H9 (cell line): ENCODE measurements at regions not wholly inside any gene's neighbourhood (a gene's known extent, or its start where the extent isn't known, plus 50 kb on each side); places are given as distances from the start of the nearest gene placed in this dataset.
A peak's percentile ranks its signal among the peaks of the same experiment; 100 is the strongest.

Source experiments
- DNase-seq: peaks from one replicate; pipeline ENCODE4 v3.0.0-alpha.2; 2017
- H2AFZ ChIP-seq: one replicate; pipeline ENCODE4 v1.6.1; 2013; ENCODE audit warnings: mild to moderate bottlenecking, low read length, control low read depth, moderate library complexity
- H2AK5ac ChIP-seq: 2 replicates; pipeline ENCODE4 v1.6.1; 2013; ENCODE audit warnings: low read length, control low read depth, mixed read lengths; ENCODE audit not compliant: insufficient read length
- H2BK120ac ChIP-seq: one replicate; pipeline ENCODE4 v1.6.1; 2013; ENCODE audit warnings: low read depth, mild to moderate bottlenecking, low read length, control low read depth, inconsistent platforms; ENCODE audit not compliant: poor library complexity, severe bottlenecking
- H2BK12ac ChIP-seq: 2 replicates; pipeline ENCODE4 v1.6.1; 2013; ENCODE audit warnings: low read length, control low read depth, mixed read lengths, low read depth; ENCODE audit not compliant: insufficient read length
- H2BK15ac ChIP-seq: 2 replicates; pipeline ENCODE4 v1.6.1; 2013; ENCODE audit warnings: low read depth, low read length, control low read depth
- H2BK20ac ChIP-seq: one replicate; pipeline ENCODE4 v1.6.1; 2013; ENCODE audit warnings: low read depth, mild to moderate bottlenecking, low read length, control low read depth, inconsistent platforms; ENCODE audit not compliant: poor library complexity, severe bottlenecking
- H2BK5ac ChIP-seq: 2 replicates; pipeline ENCODE4 v1.6.1; 2013; ENCODE audit warnings: low read length, control low read depth, mixed read lengths; ENCODE audit not compliant: insufficient read length
- H3K14ac ChIP-seq: 2 replicates; pipeline ENCODE4 v1.6.1; 2013; ENCODE audit warnings: low read length, control low read depth; ENCODE audit not compliant: insufficient read depth
- H3K18ac ChIP-seq: 2 replicates; pipeline ENCODE4 v1.6.1; 2013; ENCODE audit warnings: low read depth, mild to moderate bottlenecking, mixed read lengths, low read length, control low read depth; ENCODE audit not compliant: insufficient read length
- H3K23ac ChIP-seq: 2 replicates; pipeline ENCODE4 v1.6.1; 2013; ENCODE audit warnings: low read length, control low read depth, mixed read lengths, low read depth; ENCODE audit not compliant: insufficient read length
- H3K23me2 ChIP-seq: 2 replicates; pipeline ENCODE4 v1.6.1; 2013; ENCODE audit warnings: low read depth, mild to moderate bottlenecking, mixed read lengths, low read length, control low read depth; ENCODE audit not compliant: insufficient read length, poor library complexity, severe bottlenecking
- H3K27ac ChIP-seq: 2 replicates; pipeline ENCODE4 v1.5.1; 2013; ENCODE audit warnings: low read length, control low read depth, mixed read lengths, low read depth; ENCODE audit not compliant: insufficient read length
- H3K27me3 ChIP-seq: 2 replicates; pipeline ENCODE4 v1.6.1; 2013; ENCODE audit warnings: low read length, control low read depth, inconsistent platforms; ENCODE audit not compliant: insufficient read depth
- H3K4ac ChIP-seq: 2 replicates; pipeline ENCODE4 v1.6.1; 2013; ENCODE audit warnings: low read depth, mild to moderate bottlenecking, control low read depth, inconsistent platforms, low read length, moderate library complexity
- H3K4me1 ChIP-seq: 2 replicates; pipeline ENCODE4 v1.6.1; 2013; ENCODE audit warnings: low read length, control low read depth, inconsistent platforms; ENCODE audit not compliant: insufficient read depth
- H3K4me2 ChIP-seq: 2 replicates; pipeline ENCODE4 v1.6.1; 2013; ENCODE audit warnings: low read length, control low read depth, mixed read lengths; ENCODE audit not compliant: insufficient read length, insufficient read depth
- H3K56ac ChIP-seq: 2 replicates; pipeline ENCODE4 v1.6.1; 2013; ENCODE audit warnings: low read depth, mild to moderate bottlenecking, mixed read lengths, low read length, control low read depth; ENCODE audit not compliant: insufficient read length
- H3K79me1 ChIP-seq: 2 replicates; pipeline ENCODE4 v1.6.1; 2013; ENCODE audit warnings: low read depth, mild to moderate bottlenecking, moderate library complexity, low read length, control low read depth, inconsistent platforms; ENCODE audit not compliant: insufficient read depth, poor library complexity, severe bottlenecking
- H3K79me2 ChIP-seq: 2 replicates; pipeline ENCODE4 v1.6.1; 2013; ENCODE audit warnings: low read length, control low read depth, inconsistent platforms; ENCODE audit not compliant: insufficient read depth
- H3K9ac ChIP-seq: 2 replicates; pipeline ENCODE4 v1.6.1; 2013; ENCODE audit warnings: low read length, control low read depth, mixed read lengths; ENCODE audit not compliant: insufficient read length; ENCODE audit errors: extremely low read depth
- H3K9me3 ChIP-seq: one replicate; pipeline ENCODE4 v1.6.1; 2013; ENCODE audit warnings: low read depth, low read length, inconsistent platforms; ENCODE audit not compliant: control insufficient read depth
- H3T11ph ChIP-seq: one replicate; pipeline ENCODE4 v1.6.1; 2013; ENCODE audit warnings: mild to moderate bottlenecking, low read length, control low read depth, inconsistent platforms
- H4K20me1 ChIP-seq: one replicate; pipeline ENCODE4 v1.6.1; 2013; ENCODE audit not compliant: control insufficient read depth, insufficient read length, insufficient read depth
- H4K5ac ChIP-seq: 2 replicates; pipeline ENCODE4 v1.6.1; 2013; ENCODE audit warnings: low read depth, mild to moderate bottlenecking, mixed read lengths, low read length, control low read depth; ENCODE audit not compliant: insufficient read length
- H4K8ac ChIP-seq: replicated peaks from 2 replicates; pipeline ENCODE4 v1.6.1; 2013; ENCODE audit warnings: low read length, control low read depth, mixed read lengths, low read depth; ENCODE audit not compliant: insufficient read length
- H4K91ac ChIP-seq: 2 replicates; pipeline ENCODE4 v1.6.1; 2013; ENCODE audit warnings: low read depth, mild to moderate bottlenecking, moderate library complexity, mixed read lengths, low read length, control low read depth; ENCODE audit not compliant: insufficient read length
- H3K27ac Mint-ChIP-seq, 3 experiments: 2 replicates in 2 of 3; 3 replicates in 1 of 3; pipeline ENCODE4 v1.8.0; 2020 to 2021; ENCODE audit warnings: mixed read lengths in 3 of 3, mild to moderate bottlenecking in 1 of 3, moderate library complexity in 1 of 3
- H3K27me3 Mint-ChIP-seq: 2 replicates; pipeline ENCODE4 v1.8.0; 2021; ENCODE audit warnings: low read depth, mild to moderate bottlenecking, moderate library complexity, mixed read lengths
- H3K36me3 Mint-ChIP-seq, 3 experiments: 2 replicates in 2 of 3; 3 replicates in 1 of 3; pipeline ENCODE4 v1.8.0; 2020 to 2021; ENCODE audit warnings: low read depth in 3 of 3, mixed read lengths in 3 of 3; ENCODE audit not compliant: insufficient read depth in 1 of 3
- H3K4me1 Mint-ChIP-seq, 2 experiments: 2 replicates each; pipeline ENCODE4 v1.8.0; 2020; ENCODE audit warnings: mixed read lengths in 2 of 2
- H3K4me3 Mint-ChIP-seq, 2 experiments: 2 replicates in 1 of 2; 3 replicates in 1 of 2; pipeline ENCODE4 v1.8.0; 2020 to 2021; ENCODE audit warnings: mild to moderate bottlenecking in 2 of 2, mixed read lengths in 2 of 2, moderate library complexity in 1 of 2
- H3K9me3 Mint-ChIP-seq, 2 experiments: 2 replicates in 1 of 2; 3 replicates in 1 of 2; pipeline ENCODE4 v1.8.0; 2020; ENCODE audit warnings: mild to moderate bottlenecking in 2 of 2, mixed read lengths in 2 of 2, moderate library complexity in 1 of 2
- WGBS: extraction: QIAGEN DNeasy Blood & Tissue Kit; methylation state at CpG from one replicate; pipeline ENCODE4 v1.1.7; 2013; ENCODE audit warnings: missing lambda C conversion rate, low lambda C conversion rate, mixed read lengths; ENCODE audit not compliant: insufficient read length; ENCODE audit errors: extremely low coverage; 5-methylcytosine and 5-hydroxymethylcytosine counted together
- TF ChIP-seq, protein P1 (sequence below): fragments of 200-600 bp; sonication (generic); conservative IDR thresholded peaks from 3 replicates; pipeline ENCODE4 v1.8.0; 2021; ENCODE audit warnings: antibody characterized with exemption, mild to moderate bottlenecking

DNA sequence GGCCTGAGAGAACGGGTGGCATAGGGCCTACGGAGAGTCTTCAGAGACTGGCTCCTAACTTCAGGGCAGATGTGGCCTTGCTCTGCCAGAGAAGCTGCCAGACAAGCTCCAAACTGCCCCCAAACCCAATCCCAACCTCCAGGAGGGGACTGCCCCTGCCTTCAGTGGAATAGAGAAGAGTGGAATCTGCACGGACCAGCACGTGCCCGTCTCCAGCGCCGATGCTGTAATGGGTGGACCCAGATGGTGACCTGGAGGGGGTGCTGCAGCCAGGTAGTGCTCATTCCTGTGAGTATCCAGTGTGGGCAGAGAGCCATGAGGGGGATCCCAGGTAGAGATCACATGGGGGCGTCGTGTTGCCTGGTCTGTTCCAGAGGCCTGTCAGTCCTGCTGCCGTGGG lies 73.2 kb upstream of the NKX1-1 start:
- H3K23me2 ChIP-seq: no peaks in the 10 kb centered on the region
- peaks cover 0 to 1% (median 0%) of the 10 kb centered on the region in 3 experiments; a peak in 2 of 7 replicates for H3K36me3 Mint-ChIP-seq
- H3K27ac ChIP-seq: no peak overlapping the region
- no peaks in the 10 kb centered on the region for H3K79me1 ChIP-seq
- peak; percentile 27 for DNase-seq
- H4K8ac ChIP-seq: no peak overlapping the region
- H3K27me3 ChIP-seq: no peaks in the 10 kb centered on the region; the same call in 1 of the 2 replicates
- H3K27ac Mint-ChIP-seq: peak overlapping the region in 1 of 3 experiments; percentile 42; a peak in 1 of 7 replicates
- no peaks in the 10 kb centered on the region for H4K20me1 ChIP-seq
- no peaks in the 10 kb centered on the region for H3K4me1 ChIP-seq
- peaks cover 9% of the 10 kb centered on the region for H3K9me3 ChIP-seq
- H3K79me2 ChIP-seq: no peaks in the 10 kb centered on the region
- H4K91ac ChIP-seq: no peak overlapping the region
- H3K9me3 Mint-ChIP-seq: peaks cover 26 to 39% of the 10 kb centered on the region in 2 experiments
- H2BK5ac ChIP-seq: no peak overlapping the region
- H3T11ph ChIP-seq: no peak overlapping the region
- H3K18ac ChIP-seq: no peak overlapping the region
- no peak overlapping the region for H3K23ac ChIP-seq
- no peak overlapping the region for H3K9ac ChIP-seq
- H4K5ac ChIP-seq: no peak overlapping the region
- H3K56ac ChIP-seq: no peak overlapping the region
- H2BK12ac ChIP-seq: no peak overlapping the region
- H3K4me3 Mint-ChIP-seq: no peak overlapping the region; a peak in 1 of 5 replicates
- no peak overlapping the region for H2AFZ ChIP-seq
- H3K27me3 Mint-ChIP-seq: peaks cover 27% of the 10 kb centered on the region
- no peaks in the 10 kb centered on the region for H3K4me1 Mint-ChIP-seq
- TF ChIP-seq, protein P1, sequence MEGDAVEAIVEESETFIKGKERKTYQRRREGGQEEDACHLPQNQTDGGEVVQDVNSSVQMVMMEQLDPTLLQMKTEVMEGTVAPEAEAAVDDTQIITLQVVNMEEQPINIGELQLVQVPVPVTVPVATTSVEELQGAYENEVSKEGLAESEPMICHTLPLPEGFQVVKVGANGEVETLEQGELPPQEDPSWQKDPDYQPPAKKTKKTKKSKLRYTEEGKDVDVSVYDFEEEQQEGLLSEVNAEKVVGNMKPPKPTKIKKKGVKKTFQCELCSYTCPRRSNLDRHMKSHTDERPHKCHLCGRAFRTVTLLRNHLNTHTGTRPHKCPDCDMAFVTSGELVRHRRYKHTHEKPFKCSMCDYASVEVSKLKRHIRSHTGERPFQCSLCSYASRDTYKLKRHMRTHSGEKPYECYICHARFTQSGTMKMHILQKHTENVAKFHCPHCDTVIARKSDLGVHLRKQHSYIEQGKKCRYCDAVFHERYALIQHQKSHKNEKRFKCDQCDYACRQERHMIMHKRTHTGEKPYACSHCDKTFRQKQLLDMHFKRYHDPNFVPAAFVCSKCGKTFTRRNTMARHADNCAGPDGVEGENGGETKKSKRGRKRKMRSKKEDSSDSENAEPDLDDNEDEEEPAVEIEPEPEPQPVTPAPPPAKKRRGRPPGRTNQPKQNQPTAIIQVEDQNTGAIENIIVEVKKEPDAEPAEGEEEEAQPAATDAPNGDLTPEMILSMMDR: no peak
- H3K14ac ChIP-seq: no peak overlapping the region
- H2BK20ac ChIP-seq: no peak overlapping the region
- no peak overlapping the region for H3K4me2 ChIP-seq
- no CpG with 5 or more reads among the region's 10 CpGs for WGBS
- no peak overlapping the region for H3K4ac ChIP-seq
- no peak overlapping the region for H2BK15ac ChIP-seq
- no peak overlapping the region for H2BK120ac ChIP-seq
- H2AK5ac ChIP-seq: no peak overlapping the region
